GM12865 (cell line): ENCODE measurements at regions not wholly inside any gene's neighbourhood (a gene's known extent, or its start where the extent isn't known, plus 50 kb on each side); places are given as distances from the start of the nearest gene placed in this dataset.

Source experiments
- DNase-seq: peaks from one replicate; pipeline ENCODE4 v3.0.0; 2010; ENCODE audit warnings: low read depth
- H3K4me3 ChIP-seq: 2 replicates; pipeline ENCODE4 v1.5.1; 2011; ENCODE audit warnings: mild to moderate bottlenecking, low read depth, low read length, control low read depth
- CTCF ChIP-seq: IDR thresholded peaks from 2 replicates; pipeline ENCODE4 v1.5.1; 2011; ENCODE audit warnings: low read length, control low read depth, low read depth, inconsistent platforms; ENCODE audit not compliant: insufficient read depth; ENCODE audit errors: missing control alignments

GRCh38 chr2:18180031-18180610 lies 301.7 kb downstream of the KCNS3 start:
- no peak for DNase-seq
- no peak overlapping the region for H3K4me3 ChIP-seq
- TF ChIP-seq CTCF = no peak

GRCh38 chr2:18178736-18179349 lies 300.4 kb downstream of the KCNS3 start:
- TF ChIP-seq CTCF = peak; percentile 79
- DNase-seq = peak; percentile 70
- no peak overlapping the region for H3K4me3 ChIP-seq

- no peak overlapping the region for H3K4me3 ChIP-seq
- no peak for TF ChIP-seq CTCF
- no peak for DNase-seq
Observed at GRCh38 chr2:18176679-18177215, 298.3 kb downstream of the KCNS3 start.

GRCh38 chr2:18172607-18173006 lies 294.1 kb downstream of the KCNS3 start:
- no peak overlapping the region for H3K4me3 ChIP-seq
- no peak for TF ChIP-seq CTCF
- no peak for DNase-seq

GRCh38 chr2:18171191-18172139 lies 293.0 kb downstream of the KCNS3 start:
- H3K4me3 ChIP-seq = no peak overlapping the region
- TF ChIP-seq CTCF = no peak
- no peak for DNase-seq

- DNase-seq = no peak
- no peak for TF ChIP-seq CTCF
Observed at GRCh38 chr2:18170642-18171041, 292.2 kb downstream of the KCNS3 start.

More at GRCh38 chr2:18170642-18171041, 292.2 kb downstream of the KCNS3 start:
- H3K4me3 ChIP-seq = no peak overlapping the region
